ENCODE measurements at regions not wholly inside any gene's neighbourhood (a gene's known extent, or its start where the extent isn't known, plus 50 kb on each side); places are given as distances from the start of the nearest gene placed in this dataset.

GRCh38 chr11:26072614-26073153 lies 259.2 kb upstream of the ANO3 start:
- no peaks in the 10 kb centered on the region for H3K4me1 ChIP-seq (ENCODE audit: control insufficient read depth, insufficient read depth, low read length, poor library complexity, severe bottlenecking)
- DNase-seq: no peak
- H3K9me3 ChIP-seq (ENCODE audit: control insufficient read depth, low read length): no peaks in the 10 kb centered on the region
- H3K36me3 ChIP-seq (ENCODE audit: control insufficient read depth, insufficient read depth, low read length): no peaks in the 10 kb centered on the region
- H3K4me3 ChIP-seq (ENCODE audit: insufficient read depth, low read depth, low read length, poor library complexity, severe bottlenecking): no peak overlapping the region
- no peaks in the 10 kb centered on the region for H3K27me3 ChIP-seq (replicated peaks; ENCODE audit: control insufficient read depth, insufficient read depth, low read length, poor library complexity, severe bottlenecking)
- no peak overlapping the region for H3K27ac ChIP-seq (ENCODE audit: insufficient read depth, low read length, poor library complexity, severe bottlenecking)

GRCh38 chr11:26073646-26074045 lies 258.3 kb upstream of the ANO3 start:
- Histone ChIP-seq H3K4me1 (ENCODE audit: control insufficient read depth, insufficient read depth, low read length, poor library complexity, severe bottlenecking) (no peaks in the 10 kb centered on the region), H3K4me3 (ENCODE audit: insufficient read depth, low read depth, low read length, poor library complexity, severe bottlenecking) (no peak overlapping the region), H3K27me3 (replicated peaks; ENCODE audit: control insufficient read depth, insufficient read depth, low read length, poor library complexity, severe bottlenecking) (no peaks in the 10 kb centered on the region), H3K27ac (ENCODE audit: insufficient read depth, low read length, poor library complexity, severe bottlenecking) (no peak overlapping the region), H3K36me3 (ENCODE audit: control insufficient read depth, insufficient read depth, low read length) (no peaks in the 10 kb centered on the region), H3K9me3 (ENCODE audit: control insufficient read depth, low read length) (no peaks in the 10 kb centered on the region)
- DNase-seq: no peak

DNA sequence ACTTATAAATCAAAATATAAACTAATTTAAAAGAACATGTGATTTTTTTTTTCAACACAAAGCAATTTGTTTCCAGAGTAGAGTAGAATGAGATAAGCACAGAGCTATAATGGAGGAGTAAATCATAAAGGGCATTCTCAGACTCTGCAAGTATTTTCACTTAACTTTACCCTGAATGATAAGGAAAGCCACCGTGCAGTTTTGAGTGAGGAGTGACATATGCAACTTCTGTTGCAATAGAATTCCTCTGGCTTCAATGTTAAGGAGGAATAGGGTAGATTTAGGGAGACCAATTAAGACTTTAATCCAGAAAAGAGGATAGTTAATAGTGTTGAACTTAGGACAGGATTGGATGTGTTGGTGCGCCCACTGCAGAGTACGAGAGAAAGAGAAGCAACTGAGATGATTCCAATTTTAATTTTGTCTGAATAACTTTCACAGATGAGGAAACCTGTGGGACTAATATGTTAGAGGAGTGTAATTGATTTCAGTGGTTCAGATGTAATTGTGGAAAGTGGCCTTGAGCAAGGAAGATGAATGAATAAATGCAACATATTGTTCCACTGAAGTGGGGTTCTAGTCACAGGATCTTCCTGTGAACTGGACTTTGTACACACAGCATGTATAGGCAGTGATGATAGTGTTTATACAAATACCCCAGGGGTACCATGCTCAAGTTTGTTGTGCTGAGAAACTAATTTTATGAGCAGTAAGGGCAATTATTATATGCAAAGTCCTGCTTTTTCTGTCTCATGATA lies 255.5 kb upstream of the ANO3 start:
- H3K27me3 ChIP-seq (replicated peaks; ENCODE audit: control insufficient read depth, insufficient read depth, low read length, poor library complexity, severe bottlenecking): no peaks in the 10 kb centered on the region
- H3K36me3 ChIP-seq (ENCODE audit: control insufficient read depth, insufficient read depth, low read length): no peaks in the 10 kb centered on the region
- no peak for DNase-seq
- no peak overlapping the region for H3K27ac ChIP-seq (ENCODE audit: insufficient read depth, low read length, poor library complexity, severe bottlenecking)
- H3K4me1 ChIP-seq (ENCODE audit: control insufficient read depth, insufficient read depth, low read length, poor library complexity, severe bottlenecking): no peaks in the 10 kb centered on the region
- H3K9me3 ChIP-seq (ENCODE audit: control insufficient read depth, low read length): no peaks in the 10 kb centered on the region
- no peak overlapping the region for H3K4me3 ChIP-seq (ENCODE audit: insufficient read depth, low read depth, low read length, poor library complexity, severe bottlenecking)

DNA sequence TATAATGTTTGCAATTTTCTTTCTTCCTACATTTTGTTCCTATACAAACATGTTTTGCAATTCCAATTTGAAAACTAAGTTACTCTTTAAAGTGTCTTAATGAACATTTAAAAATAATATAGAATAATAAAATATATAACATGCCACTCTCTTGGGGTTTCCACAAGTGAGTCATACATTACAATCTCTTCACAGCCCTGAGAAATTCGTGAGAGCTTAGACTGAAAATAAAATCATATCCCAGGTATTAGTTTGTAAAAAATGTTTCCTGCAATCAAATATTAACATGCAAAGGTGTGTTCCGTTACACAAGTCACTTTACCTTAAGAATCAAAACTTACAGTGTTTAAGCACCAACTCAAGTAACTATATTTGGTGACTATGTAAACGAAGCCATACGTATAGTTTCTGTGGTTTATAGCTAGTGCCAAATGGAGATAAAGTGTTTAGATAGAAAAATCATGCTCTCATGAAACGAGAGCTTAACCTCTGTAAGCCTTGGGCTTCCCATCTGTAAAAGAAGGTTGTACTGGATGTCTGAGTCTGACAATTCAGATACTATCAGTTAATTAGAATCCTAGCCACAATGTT lies 253.6 kb upstream of the ANO3 start:
- Histone ChIP-seq H3K27me3 (replicated peaks; ENCODE audit: control insufficient read depth, insufficient read depth, low read length, poor library complexity, severe bottlenecking) (no peaks in the 10 kb centered on the region), H3K36me3 (ENCODE audit: control insufficient read depth, insufficient read depth, low read length) (no peaks in the 10 kb centered on the region), H3K9me3 (ENCODE audit: control insufficient read depth, low read length) (no peaks in the 10 kb centered on the region), H3K4me1 (ENCODE audit: control insufficient read depth, insufficient read depth, low read length, poor library complexity, severe bottlenecking) (no peaks in the 10 kb centered on the region), H3K4me3 (ENCODE audit: insufficient read depth, low read depth, low read length, poor library complexity, severe bottlenecking) (no peak overlapping the region), H3K27ac (ENCODE audit: insufficient read depth, low read length, poor library complexity, severe bottlenecking) (no peak overlapping the region)
- no peak for DNase-seq

DNA sequence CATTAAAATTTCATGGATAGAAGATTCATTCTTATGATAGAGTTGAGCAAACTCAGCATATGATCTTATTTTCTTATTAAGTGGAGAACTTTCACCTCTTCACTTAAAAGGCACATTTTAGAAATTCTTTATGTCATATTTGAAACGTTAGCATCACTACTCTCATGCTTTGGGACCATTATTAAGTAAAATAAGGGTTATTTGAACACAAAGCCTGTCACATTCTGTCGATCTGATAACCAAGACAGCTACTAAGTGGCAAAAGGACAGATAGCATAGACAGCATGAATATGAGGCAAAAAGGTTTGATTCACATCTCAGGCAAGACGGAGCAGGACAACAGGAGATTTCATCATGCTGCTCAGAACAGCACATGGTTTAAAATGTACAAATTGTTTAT lies 247.6 kb upstream of the ANO3 start:
- Histone ChIP-seq H3K4me1 (ENCODE audit: control insufficient read depth, insufficient read depth, low read length, poor library complexity, severe bottlenecking) (no peaks in the 10 kb centered on the region), H3K27ac (ENCODE audit: insufficient read depth, low read length, poor library complexity, severe bottlenecking) (no peak overlapping the region), H3K36me3 (ENCODE audit: control insufficient read depth, insufficient read depth, low read length) (no peaks in the 10 kb centered on the region), H3K4me3 (ENCODE audit: insufficient read depth, low read depth, low read length, poor library complexity, severe bottlenecking) (no peak overlapping the region), H3K27me3 (replicated peaks; ENCODE audit: control insufficient read depth, insufficient read depth, low read length, poor library complexity, severe bottlenecking) (no peaks in the 10 kb centered on the region), H3K9me3 (ENCODE audit: control insufficient read depth, low read length) (no peaks in the 10 kb centered on the region)
- DNase-seq: no peak

DNA sequence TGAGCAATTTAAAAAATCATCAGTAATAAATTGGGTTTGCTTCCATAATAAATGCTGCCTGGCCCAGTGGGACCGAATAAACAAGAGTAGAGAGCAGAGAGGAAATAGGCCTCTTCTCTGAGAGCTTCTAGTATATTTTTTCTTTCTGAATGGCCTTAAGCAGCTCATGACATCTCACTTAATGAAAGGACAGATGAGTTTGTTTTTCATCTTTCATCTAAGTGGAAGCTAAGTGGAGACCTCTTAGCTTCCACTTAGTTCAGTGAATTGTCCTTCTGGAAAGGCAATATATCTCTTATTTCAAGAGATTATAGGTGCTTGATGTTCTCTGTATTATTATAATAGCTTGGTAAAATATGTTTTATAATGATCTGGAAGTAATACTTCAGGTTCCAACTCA lies 245.9 kb upstream of the ANO3 start:
- DNase-seq: no peak
- H3K4me1 ChIP-seq (ENCODE audit: control insufficient read depth, insufficient read depth, low read length, poor library complexity, severe bottlenecking): no peaks in the 10 kb centered on the region
- H3K4me3 ChIP-seq (ENCODE audit: insufficient read depth, low read depth, low read length, poor library complexity, severe bottlenecking): no peak overlapping the region
- H3K27ac ChIP-seq (ENCODE audit: insufficient read depth, low read length, poor library complexity, severe bottlenecking): no peak overlapping the region
- no peaks in the 10 kb centered on the region for H3K9me3 ChIP-seq (ENCODE audit: control insufficient read depth, low read length)
- H3K27me3 ChIP-seq (replicated peaks; ENCODE audit: control insufficient read depth, insufficient read depth, low read length, poor library complexity, severe bottlenecking): no peaks in the 10 kb centered on the region
- no peaks in the 10 kb centered on the region for H3K36me3 ChIP-seq (ENCODE audit: control insufficient read depth, insufficient read depth, low read length)

DNA sequence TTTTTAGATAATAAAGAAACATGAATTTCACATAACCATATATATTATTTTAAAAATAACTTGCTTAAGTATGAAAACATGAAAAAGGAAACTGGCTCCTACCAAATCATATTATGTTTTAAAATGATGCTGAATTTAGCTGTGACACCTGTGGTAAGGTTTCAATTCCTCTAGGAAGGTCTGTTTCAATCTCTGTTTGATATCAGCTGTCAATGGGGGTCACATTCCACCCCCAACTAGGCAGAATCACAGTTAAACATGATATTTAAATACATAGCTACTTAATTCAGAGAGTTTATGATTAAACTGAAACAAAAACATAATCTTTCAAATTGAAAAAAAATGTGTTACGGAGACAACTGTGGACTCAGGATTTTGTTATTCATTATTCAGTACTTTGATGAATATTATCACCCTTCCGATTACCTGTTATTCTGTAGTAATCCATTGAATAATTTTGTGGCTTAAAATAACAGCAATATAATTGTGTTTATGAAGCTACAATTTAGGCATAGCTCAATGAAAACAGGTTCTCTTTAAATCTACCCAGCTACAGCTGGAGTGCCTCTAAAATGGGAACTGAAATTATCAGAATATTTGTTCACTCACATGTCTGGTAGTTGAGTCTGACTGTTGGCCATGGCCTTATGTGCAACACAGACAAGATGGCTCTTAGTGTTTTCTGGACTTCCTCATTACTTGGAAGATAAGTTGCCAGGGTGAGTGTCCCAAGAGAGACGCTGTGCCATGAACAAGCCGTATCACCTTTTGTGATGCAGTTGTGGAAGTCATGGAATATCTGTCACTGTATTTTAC lies 244.6 kb upstream of the ANO3 start:
- H3K4me1 ChIP-seq (ENCODE audit: control insufficient read depth, insufficient read depth, low read length, poor library complexity, severe bottlenecking): no peaks in the 10 kb centered on the region
- DNase-seq: no peak
- H3K9me3 ChIP-seq (ENCODE audit: control insufficient read depth, low read length): no peaks in the 10 kb centered on the region
- H3K27ac ChIP-seq (ENCODE audit: insufficient read depth, low read length, poor library complexity, severe bottlenecking): no peak overlapping the region
- no peaks in the 10 kb centered on the region for H3K27me3 ChIP-seq (replicated peaks; ENCODE audit: control insufficient read depth, insufficient read depth, low read length, poor library complexity, severe bottlenecking)
- no peak overlapping the region for H3K4me3 ChIP-seq (ENCODE audit: insufficient read depth, low read depth, low read length, poor library complexity, severe bottlenecking)
- H3K36me3 ChIP-seq (ENCODE audit: control insufficient read depth, insufficient read depth, low read length): no peaks in the 10 kb centered on the region

DNA sequence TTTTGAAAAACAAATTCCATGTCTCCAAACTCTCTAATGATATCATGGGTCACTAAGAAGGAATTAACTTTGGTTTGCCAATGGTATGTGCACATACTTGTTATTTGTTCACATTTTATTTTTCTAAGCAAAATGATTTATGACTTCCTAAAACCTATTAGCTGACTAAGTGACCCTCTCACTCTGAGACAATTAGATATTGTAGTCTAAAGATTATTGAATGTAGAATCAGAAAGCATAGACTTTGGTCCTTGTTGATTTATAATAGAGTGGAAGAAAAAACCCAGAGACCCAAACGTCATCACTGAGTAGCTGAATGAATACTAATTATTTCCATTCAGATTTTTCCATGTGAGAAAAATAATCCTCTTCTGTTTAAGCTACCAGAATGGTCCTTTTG lies 243.5 kb upstream of the ANO3 start:
- Histone ChIP-seq H3K36me3 (ENCODE audit: control insufficient read depth, insufficient read depth, low read length) (no peaks in the 10 kb centered on the region), H3K4me1 (ENCODE audit: control insufficient read depth, insufficient read depth, low read length, poor library complexity, severe bottlenecking) (no peaks in the 10 kb centered on the region), H3K4me3 (ENCODE audit: insufficient read depth, low read depth, low read length, poor library complexity, severe bottlenecking) (no peak overlapping the region), H3K27ac (ENCODE audit: insufficient read depth, low read length, poor library complexity, severe bottlenecking) (no peak overlapping the region), H3K27me3 (replicated peaks; ENCODE audit: control insufficient read depth, insufficient read depth, low read length, poor library complexity, severe bottlenecking) (no peaks in the 10 kb centered on the region), H3K9me3 (ENCODE audit: control insufficient read depth, low read length) (no peaks in the 10 kb centered on the region)
- no peak for DNase-seq

DNA sequence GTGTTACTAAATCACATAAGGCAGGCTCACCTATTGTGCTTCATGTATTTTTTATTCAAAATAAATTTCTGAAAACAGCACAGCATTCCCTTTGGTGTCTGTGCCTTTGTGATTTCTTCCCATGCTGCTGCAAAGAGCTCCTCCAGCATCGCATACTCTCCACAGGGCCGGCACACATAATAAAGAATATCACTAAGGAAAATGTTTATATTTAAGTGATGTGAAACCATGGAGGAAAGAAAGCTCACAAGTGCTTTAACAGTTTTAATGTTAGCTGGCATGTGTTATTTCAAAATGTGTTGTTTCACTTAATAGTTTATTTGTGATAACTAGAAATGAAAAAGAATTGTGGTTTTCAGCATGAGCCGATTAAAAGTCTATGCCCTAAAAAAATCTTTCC lies 241.3 kb upstream of the ANO3 start:
- Histone ChIP-seq H3K27ac (ENCODE audit: insufficient read depth, low read length, poor library complexity, severe bottlenecking) (no peak overlapping the region), H3K4me1 (ENCODE audit: control insufficient read depth, insufficient read depth, low read length, poor library complexity, severe bottlenecking) (no peaks in the 10 kb centered on the region), H3K4me3 (ENCODE audit: insufficient read depth, low read depth, low read length, poor library complexity, severe bottlenecking) (no peak overlapping the region), H3K9me3 (ENCODE audit: control insufficient read depth, low read length) (no peaks in the 10 kb centered on the region), H3K27me3 (replicated peaks; ENCODE audit: control insufficient read depth, insufficient read depth, low read length, poor library complexity, severe bottlenecking) (no peaks in the 10 kb centered on the region), H3K36me3 (ENCODE audit: control insufficient read depth, insufficient read depth, low read length) (no peaks in the 10 kb centered on the region)
- no peak for DNase-seq

GRCh38 chr11:26093206-26093605 lies 238.7 kb upstream of the ANO3 start:
- H3K27ac ChIP-seq (ENCODE audit: insufficient read depth, low read length, poor library complexity, severe bottlenecking): no peak overlapping the region
- DNase-seq: no peak
- no peak overlapping the region for H3K4me3 ChIP-seq (ENCODE audit: insufficient read depth, low read depth, low read length, poor library complexity, severe bottlenecking)
- H3K27me3 ChIP-seq (replicated peaks; ENCODE audit: control insufficient read depth, insufficient read depth, low read length, poor library complexity, severe bottlenecking): no peaks in the 10 kb centered on the region
- H3K4me1 ChIP-seq (ENCODE audit: control insufficient read depth, insufficient read depth, low read length, poor library complexity, severe bottlenecking): no peaks in the 10 kb centered on the region
- no peaks in the 10 kb centered on the region for H3K36me3 ChIP-seq (ENCODE audit: control insufficient read depth, insufficient read depth, low read length)
- H3K9me3 ChIP-seq (ENCODE audit: control insufficient read depth, low read length): no peaks in the 10 kb centered on the region

All from effector memory CD4-positive, alpha-beta T cell (primary cell).